ENCODE measurements at regions not wholly inside any gene's neighbourhood (a gene's known extent, or its start where the extent isn't known, plus 50 kb on each side); places are given as distances from the start of the nearest gene placed in this dataset.

DNA sequence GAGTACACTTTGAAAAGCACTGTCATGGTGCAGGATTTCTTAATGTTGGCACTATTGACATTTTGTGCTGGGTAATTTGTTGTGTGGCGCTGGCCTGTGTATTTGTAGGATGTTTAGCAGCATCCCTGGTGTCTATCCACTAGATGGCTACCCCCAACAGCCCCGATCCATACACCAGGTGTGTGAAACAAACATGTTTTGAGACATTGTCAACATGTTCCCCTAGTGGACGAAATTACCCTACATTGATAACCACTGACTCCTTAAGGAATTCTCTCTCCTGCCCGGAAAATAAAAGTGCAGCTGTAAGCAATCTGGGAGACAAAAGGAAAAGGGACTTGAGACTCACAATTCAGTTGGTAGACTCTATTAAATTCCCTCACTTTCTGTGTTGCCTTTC is 52.6 kb upstream of the TMEM200A start:
- TF ChIP-seq KDM6A (CRISPR knock-in tag; IDR thresholded peaks at IDR 0.05; ENCODE audit: low read depth) (no peak), MXI1 (IDR thresholded peaks at IDR 0.05; ENCODE audit: borderline replicate concordance, low read depth, low read length) (no peak), ZNF570 (CRISPR knock-in tag; IDR thresholded peaks at IDR 0.05; ENCODE audit: borderline replicate concordance) (no peak), MTA3 (CRISPR knock-in tag; IDR thresholded peaks at IDR 0.05) (no peak), SYNCRIP (IDR thresholded peaks at IDR 0.05; ENCODE audit: insufficient read depth, low read depth, low read length) (no peak), SOX6 (IDR thresholded peaks at IDR 0.05) (no peak), SOX6 (CRISPR knock-in tag; IDR thresholded peaks at IDR 0.05) (no peak), ISL2 (CRISPR knock-in tag; IDR thresholded peaks at IDR 0.05) (no peak), SCMH1 (CRISPR knock-in tag; IDR thresholded peaks at IDR 0.05; ENCODE audit: borderline replicate concordance) (no peak), PRPF4 (IDR thresholded peaks at IDR 0.05; ENCODE audit: low read depth, low read length, poor library complexity, severe bottlenecking) (no peak)
- TF ChIP-seq, protein P1, sequence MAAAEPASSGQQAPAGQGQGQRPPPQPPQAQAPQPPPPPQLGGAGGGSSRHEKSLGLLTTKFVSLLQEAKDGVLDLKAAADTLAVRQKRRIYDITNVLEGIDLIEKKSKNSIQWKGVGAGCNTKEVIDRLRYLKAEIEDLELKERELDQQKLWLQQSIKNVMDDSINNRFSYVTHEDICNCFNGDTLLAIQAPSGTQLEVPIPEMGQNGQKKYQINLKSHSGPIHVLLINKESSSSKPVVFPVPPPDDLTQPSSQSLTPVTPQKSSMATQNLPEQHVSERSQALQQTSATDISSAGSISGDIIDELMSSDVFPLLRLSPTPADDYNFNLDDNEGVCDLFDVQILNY (CRISPR knock-in tag; conservative IDR thresholded peaks at IDR 0.05): no peak
- TF ChIP-seq, protein P2, sequence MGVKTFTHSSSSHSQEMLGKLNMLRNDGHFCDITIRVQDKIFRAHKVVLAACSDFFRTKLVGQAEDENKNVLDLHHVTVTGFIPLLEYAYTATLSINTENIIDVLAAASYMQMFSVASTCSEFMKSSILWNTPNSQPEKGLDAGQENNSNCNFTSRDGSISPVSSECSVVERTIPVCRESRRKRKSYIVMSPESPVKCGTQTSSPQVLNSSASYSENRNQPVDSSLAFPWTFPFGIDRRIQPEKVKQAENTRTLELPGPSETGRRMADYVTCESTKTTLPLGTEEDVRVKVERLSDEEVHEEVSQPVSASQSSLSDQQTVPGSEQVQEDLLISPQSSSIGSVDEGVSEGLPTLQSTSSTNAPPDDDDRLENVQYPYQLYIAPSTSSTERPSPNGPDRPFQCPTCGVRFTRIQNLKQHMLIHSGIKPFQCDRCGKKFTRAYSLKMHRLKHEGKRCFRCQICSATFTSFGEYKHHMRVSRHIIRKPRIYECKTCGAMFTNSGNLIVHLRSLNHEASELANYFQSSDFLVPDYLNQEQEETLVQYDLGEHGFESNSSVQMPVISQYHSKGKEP (CRISPR knock-in tag; IDR thresholded peaks at IDR 0.05): no peak
- TF ChIP-seq, protein P3, sequence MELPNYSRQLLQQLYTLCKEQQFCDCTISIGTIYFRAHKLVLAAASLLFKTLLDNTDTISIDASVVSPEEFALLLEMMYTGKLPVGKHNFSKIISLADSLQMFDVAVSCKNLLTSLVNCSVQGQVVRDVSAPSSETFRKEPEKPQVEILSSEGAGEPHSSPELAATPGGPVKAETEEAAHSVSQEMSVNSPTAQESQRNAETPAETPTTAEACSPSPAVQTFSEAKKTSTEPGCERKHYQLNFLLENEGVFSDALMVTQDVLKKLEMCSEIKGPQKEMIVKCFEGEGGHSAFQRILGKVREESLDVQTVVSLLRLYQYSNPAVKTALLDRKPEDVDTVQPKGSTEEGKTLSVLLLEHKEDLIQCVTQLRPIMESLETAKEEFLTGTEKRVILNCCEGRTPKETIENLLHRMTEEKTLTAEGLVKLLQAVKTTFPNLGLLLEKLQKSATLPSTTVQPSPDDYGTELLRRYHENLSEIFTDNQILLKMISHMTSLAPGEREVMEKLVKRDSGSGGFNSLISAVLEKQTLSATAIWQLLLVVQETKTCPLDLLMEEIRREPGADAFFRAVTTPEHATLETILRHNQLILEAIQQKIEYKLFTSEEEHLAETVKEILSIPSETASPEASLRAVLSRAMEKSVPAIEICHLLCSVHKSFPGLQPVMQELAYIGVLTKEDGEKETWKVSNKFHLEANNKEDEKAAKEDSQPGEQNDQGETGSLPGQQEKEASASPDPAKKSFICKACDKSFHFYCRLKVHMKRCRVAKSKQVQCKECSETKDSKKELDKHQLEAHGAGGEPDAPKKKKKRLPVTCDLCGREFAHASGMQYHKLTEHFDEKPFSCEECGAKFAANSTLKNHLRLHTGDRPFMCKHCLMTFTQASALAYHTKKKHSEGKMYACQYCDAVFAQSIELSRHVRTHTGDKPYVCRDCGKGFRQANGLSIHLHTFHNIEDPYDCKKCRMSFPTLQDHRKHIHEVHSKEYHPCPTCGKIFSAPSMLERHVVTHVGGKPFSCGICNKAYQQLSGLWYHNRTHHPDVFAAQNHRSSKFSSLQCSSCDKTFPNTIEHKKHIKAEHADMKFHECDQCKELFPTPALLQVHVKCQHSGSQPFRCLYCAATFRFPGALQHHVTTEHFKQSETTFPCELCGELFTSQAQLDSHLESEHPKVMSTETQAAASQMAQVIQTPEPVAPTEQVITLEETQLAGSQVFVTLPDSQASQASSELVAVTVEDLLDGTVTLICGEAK (IDR thresholded peaks at IDR 0.05): no peak
- TF ChIP-seq, protein P3 (CRISPR knock-in tag; IDR thresholded peaks at IDR 0.05): no peak
- H3K36me3 ChIP-seq (replicated peaks in 1 of 2; ENCODE audit: control insufficient read depth in 1 of 2, insufficient read depth in 2 of 2, low read length in 2 of 2): no peaks in the 10 kb centered on the region
- intact Hi-C loops (cut with micrococcal nuclease; ENCODE audit: unreplicated experiment): no loop called here
- H3K4me3 ChIP-seq (replicated peaks in 1 of 3; ENCODE audit: insufficient read depth in 1 of 3, low read depth in 2 of 3, low read length in 3 of 3): no peak overlapping the region
- POLR2A ChIA-PET: no interaction called here
- H3K9ac ChIP-seq (ENCODE audit: insufficient read depth, low read depth, low read length): no peak overlapping the region
- BruUV-seq (replicated peaks): no TSS peak
- H3K79me2 ChIP-seq (ENCODE audit: insufficient read depth, low read length): no peaks in the 10 kb centered on the region
- no peaks in the 10 kb centered on the region for H4K20me1 ChIP-seq (ENCODE audit: insufficient read depth, low read length)
- H2AFZ ChIP-seq (ENCODE audit: low read length): no peak overlapping the region
- DNase-seq (ENCODE audit: low spot score): no peak
- no peaks in the 10 kb centered on the region for H3K27me3 ChIP-seq (ENCODE audit: control insufficient read depth in 1 of 2, insufficient read depth in 2 of 2, low read length in 2 of 2)
- H3K4me2 ChIP-seq (ENCODE audit: low read depth, low read length): no peak overlapping the region
- H3K9me3 ChIP-seq (ENCODE audit: low read length): no peaks in the 10 kb centered on the region
- H3K4me1 ChIP-seq (ENCODE audit: insufficient read depth, low read length): no peaks in the 10 kb centered on the region
- no peak overlapping the region for H3K27ac ChIP-seq (ENCODE audit: extremely low read length, insufficient read depth, low read length)
- CTCF ChIA-PET (ENCODE audit: low intra/inter-chr PET ratio, low total read pairs): no interaction called here
- in situ Hi-C loops (cut with HindIII; ENCODE audit: extremely low pct_ligation_motif_present, low pct_unique_long_range_greater_than_20kb): no loop called here
- peak; percentile 77 for ATAC-seq
- WGBS (ENCODE audit: low lambda C conversion rate): 16% methylated on average over 3 of the region's 4 CpGs
- no peak for FAIRE-seq

Data from HepG2 (cell line).